RWPE2 (cell line): ENCODE measurements at regions not wholly inside any gene's neighbourhood (a gene's known extent, or its start where the extent isn't known, plus 50 kb on each side); places are given as distances from the start of the nearest gene placed in this dataset.

Experiments used
- ATAC-seq: fragments of 200-7000 bp; cut with Tn5 transposase; 3 replicates; pipeline ENCODE4 v1.9.1; 2021; ENCODE audit warnings: low read depth
- DNase-seq: peaks from one replicate; pipeline ENCODE4 v3.0.0-alpha.2; 2020; ENCODE audit warnings: low spot score
- H3K27ac ChIP-seq: fragments of 450-650 bp; 2 replicates; pipeline ENCODE4 v1.5.1; 2017; ENCODE audit warnings: mild to moderate bottlenecking; ENCODE audit not compliant: poor library complexity, severe bottlenecking
- H3K27me3 ChIP-seq: fragments of 250-450 bp; sonication (Bioruptor Pico); 2 replicates; pipeline ENCODE4 v1.5.1; 2021; ENCODE audit warnings: mild to moderate bottlenecking, moderate library complexity; ENCODE audit not compliant: insufficient read depth, poor library complexity, severe bottlenecking
- H3K36me3 ChIP-seq: fragments of 250-450 bp; sonication (Bioruptor Pico); 2 replicates; pipeline ENCODE4 v1.5.1; 2020; ENCODE audit warnings: low read depth, mild to moderate bottlenecking, moderate library complexity
- H3K4me1 ChIP-seq: fragments of 250-450 bp; sonication (Bioruptor Pico); 2 replicates; pipeline ENCODE4 v1.5.1; 2021; ENCODE audit warnings: mild to moderate bottlenecking, moderate library complexity; ENCODE audit not compliant: insufficient read depth, poor library complexity, severe bottlenecking
- H3K4me3 ChIP-seq: fragments of 250-450 bp; sonication (Bioruptor Pico); 2 replicates; pipeline ENCODE4 v1.5.1; 2021; ENCODE audit warnings: mild to moderate bottlenecking, moderate library complexity; ENCODE audit not compliant: severe bottlenecking
- H3K9me3 ChIP-seq: fragments of 250-450 bp; sonication (Bioruptor Pico); 2 replicates; pipeline ENCODE4 v1.5.1; 2021; ENCODE audit warnings: mild to moderate bottlenecking, moderate library complexity; ENCODE audit not compliant: severe bottlenecking
- TF ChIP-seq, protein P1 (sequence below): fragments of 450-650 bp; IDR thresholded peaks from one replicate; pipeline ENCODE4 v1.5.1; 2017; ENCODE audit warnings: mild to moderate bottlenecking, moderate library complexity; ENCODE audit not compliant: poor library complexity, severe bottlenecking

DNA sequence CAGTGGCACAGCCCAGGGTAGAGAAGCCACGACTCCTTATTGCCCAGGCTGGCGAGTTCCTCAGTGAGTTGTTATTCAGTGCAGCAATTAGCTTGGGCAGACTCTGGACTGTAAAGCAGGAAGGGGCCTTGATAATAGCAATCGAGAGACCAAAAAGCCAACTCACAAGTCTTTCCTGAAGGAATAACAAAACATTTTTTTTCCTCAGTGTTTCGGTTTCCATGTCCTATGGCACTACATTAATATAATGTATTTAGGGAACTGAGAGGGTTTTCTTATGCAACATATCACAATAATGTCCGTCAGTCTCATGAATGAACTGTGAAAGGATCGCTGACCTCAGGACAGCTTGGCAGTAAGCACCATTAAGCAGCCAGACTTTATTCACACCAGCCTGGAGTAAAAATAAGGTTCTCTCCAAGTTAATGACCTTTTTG lies 248.9 kb upstream of the TBL1XR1 start:
- ATAC-seq, result no peak
- Histone ChIP-seq H3K9me3 (no peaks in the 10 kb centered on the region), H3K27ac (no peak overlapping the region), H3K36me3 (no peaks in the 10 kb centered on the region), H3K4me3 (no peak overlapping the region), H3K27me3 (no peaks in the 10 kb centered on the region), H3K4me1 (peaks cover 37% of the 10 kb centered on the region)
- TF ChIP-seq, protein P1, sequence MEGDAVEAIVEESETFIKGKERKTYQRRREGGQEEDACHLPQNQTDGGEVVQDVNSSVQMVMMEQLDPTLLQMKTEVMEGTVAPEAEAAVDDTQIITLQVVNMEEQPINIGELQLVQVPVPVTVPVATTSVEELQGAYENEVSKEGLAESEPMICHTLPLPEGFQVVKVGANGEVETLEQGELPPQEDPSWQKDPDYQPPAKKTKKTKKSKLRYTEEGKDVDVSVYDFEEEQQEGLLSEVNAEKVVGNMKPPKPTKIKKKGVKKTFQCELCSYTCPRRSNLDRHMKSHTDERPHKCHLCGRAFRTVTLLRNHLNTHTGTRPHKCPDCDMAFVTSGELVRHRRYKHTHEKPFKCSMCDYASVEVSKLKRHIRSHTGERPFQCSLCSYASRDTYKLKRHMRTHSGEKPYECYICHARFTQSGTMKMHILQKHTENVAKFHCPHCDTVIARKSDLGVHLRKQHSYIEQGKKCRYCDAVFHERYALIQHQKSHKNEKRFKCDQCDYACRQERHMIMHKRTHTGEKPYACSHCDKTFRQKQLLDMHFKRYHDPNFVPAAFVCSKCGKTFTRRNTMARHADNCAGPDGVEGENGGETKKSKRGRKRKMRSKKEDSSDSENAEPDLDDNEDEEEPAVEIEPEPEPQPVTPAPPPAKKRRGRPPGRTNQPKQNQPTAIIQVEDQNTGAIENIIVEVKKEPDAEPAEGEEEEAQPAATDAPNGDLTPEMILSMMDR, result no peak
- no peak for DNase-seq

DNA sequence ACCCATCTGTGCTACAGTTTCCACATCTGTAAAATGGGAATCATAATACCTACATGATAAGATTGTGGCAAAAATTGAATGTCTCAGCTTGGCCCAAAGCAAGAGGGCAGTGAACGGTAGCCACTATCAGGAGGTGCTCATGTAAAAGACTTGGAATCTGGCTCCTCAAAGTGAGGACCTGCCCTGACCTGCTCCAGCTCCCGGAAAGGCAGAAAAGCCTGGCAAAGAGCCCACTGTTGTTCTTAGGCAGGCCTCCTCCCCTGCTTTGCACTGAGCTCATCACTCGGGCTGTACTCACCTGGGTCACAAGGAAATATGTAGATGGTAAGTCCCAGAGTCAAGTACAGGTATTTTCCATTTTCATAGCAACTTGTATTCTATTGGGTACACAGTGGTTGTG lies 250.7 kb upstream of the TBL1XR1 start:
- no peaks in the 10 kb centered on the region for H3K27me3 ChIP-seq
- peak overlapping the region; percentile 92 for H3K27ac ChIP-seq
- no peak overlapping the region for H3K4me3 ChIP-seq
- peak; percentile 98 for DNase-seq
- H3K9me3 ChIP-seq, result no peaks in the 10 kb centered on the region
- peaks cover 52% of the 10 kb centered on the region for H3K4me1 ChIP-seq
- peak; percentile 77 for ATAC-seq
- no peaks in the 10 kb centered on the region for H3K36me3 ChIP-seq
- TF ChIP-seq, protein P1, result peak; percentile 37

DNA sequence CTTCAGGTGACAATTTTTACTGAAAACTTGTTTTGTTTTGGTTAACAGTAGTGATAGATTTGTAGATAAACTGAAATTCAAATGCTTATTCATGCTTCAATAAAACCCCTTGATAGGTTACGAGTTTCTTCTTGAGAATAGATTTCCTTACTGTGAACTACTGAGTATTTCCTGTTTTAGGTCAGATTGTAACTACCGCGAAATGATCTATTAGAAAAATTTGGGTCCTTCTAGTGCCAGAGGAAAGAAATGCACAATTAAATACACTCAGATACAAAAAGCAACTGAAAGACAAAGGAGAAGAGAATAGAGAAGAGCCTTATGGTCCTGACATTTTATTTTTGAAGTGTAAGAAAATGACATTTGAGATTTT lies 251.7 kb upstream of the TBL1XR1 start:
- Histone ChIP-seq H3K4me1 (peaks cover 47% of the 10 kb centered on the region), H3K9me3 (no peaks in the 10 kb centered on the region), H3K27me3 (no peaks in the 10 kb centered on the region), H3K36me3 (no peaks in the 10 kb centered on the region), H3K4me3 (no peak overlapping the region), H3K27ac (peak overlapping the region; percentile 92)
- DNase-seq (no peak), ATAC-seq (no peak)
- TF ChIP-seq, protein P1, result no peak

DNA sequence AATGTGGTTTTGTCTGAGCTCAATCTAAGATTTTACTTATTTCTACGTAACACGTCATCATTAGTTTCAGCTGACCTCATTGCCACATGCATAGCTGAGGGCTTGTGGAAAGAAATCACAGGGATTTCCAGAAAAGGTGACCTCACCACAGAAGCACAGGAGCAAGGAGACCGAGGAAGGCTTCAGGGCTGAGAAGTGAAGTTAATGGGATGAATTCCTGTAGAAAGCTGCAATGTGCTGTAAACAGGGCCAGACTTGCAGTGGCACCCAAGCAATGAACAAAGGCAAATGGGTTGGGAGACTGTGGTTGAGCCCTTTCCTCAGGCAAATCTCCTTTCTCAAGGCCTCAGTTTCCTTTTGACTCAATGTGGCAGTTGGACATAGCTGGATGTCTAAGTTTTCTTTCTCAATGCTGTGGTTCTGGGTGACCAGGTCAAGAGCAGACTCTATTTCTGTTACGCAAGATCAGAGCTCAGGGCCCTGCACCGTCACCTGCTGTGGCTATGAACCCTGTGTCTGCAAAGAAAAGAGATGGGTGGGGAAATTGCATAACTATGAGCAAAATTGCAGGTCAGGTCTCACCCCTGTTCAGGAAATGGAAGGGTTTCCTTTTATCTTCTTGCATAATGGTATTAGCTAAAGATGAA lies 252.2 kb upstream of the TBL1XR1 start:
- peak; percentile 83 for DNase-seq
- no peaks in the 10 kb centered on the region for H3K36me3 ChIP-seq
- H3K9me3 ChIP-seq, result no peaks in the 10 kb centered on the region
- peak; percentile 75 for ATAC-seq
- H3K27ac ChIP-seq, result peak overlapping the region; percentile 92
- no peak overlapping the region for H3K4me3 ChIP-seq
- TF ChIP-seq, protein P1, result no peak
- H3K27me3 ChIP-seq, result no peaks in the 10 kb centered on the region
- H3K4me1 ChIP-seq, result peaks cover 47% of the 10 kb centered on the region

DNA sequence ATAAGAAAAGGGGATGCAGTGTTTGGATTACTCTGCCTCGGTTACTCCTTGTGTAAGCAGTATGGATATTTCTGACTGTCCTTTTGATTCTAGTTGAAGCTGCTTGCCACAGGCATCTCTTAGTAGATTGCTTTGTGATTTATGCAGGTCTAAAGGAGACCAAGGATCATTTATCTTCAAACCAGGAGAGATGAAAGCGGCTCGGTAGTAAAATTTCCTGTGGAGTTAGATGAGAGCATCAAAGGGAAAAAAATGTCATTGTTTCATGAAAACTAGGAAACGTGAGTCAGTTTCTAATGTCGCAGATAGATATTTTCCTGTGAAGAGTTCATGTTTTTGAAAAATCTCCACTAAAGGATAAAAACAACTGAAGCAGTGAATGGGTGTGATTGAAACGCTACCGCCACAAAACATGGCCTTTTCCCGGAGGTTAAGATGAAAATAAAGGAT lies 254.0 kb upstream of the TBL1XR1 start:
- H3K36me3 ChIP-seq, result no peaks in the 10 kb centered on the region
- DNase-seq, result no peak
- no peak for ATAC-seq
- peak overlapping the region; percentile 92 for H3K27ac ChIP-seq
- no peak overlapping the region for H3K4me3 ChIP-seq
- no peaks in the 10 kb centered on the region for H3K27me3 ChIP-seq
- peaks cover 47% of the 10 kb centered on the region for H3K4me1 ChIP-seq
- TF ChIP-seq, protein P1, result no peak
- no peaks in the 10 kb centered on the region for H3K9me3 ChIP-seq
